ENCODE measurements at regions not wholly inside any gene's neighbourhood (a gene's known extent, or its start where the extent isn't known, plus 50 kb on each side); places are given as distances from the start of the nearest gene placed in this dataset.

DNA sequence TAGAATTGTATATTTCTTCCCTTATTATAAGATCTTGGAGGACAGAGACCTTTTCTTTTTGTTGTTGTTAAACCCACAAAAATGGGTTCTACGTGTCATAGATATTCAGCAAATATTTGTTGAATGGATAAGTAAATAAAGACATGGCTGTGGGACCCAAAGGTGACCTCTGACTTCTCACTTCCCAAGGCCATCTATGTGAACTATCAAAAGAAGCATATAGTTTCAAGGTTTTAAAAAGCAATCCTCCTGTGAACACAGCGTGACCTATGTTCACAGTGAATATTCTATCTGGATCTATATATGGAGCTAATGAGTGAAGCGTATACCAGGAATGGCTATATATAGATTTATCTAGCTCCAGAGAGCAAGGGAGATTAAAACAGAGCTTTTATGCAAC, 312.8 kb upstream of the C11orf87 start:
- in situ Hi-C loops (cut with MboI; ENCODE audit: low pct_unique_long_range_greater_than_20kb, low sequenced_read_pairs, unreplicated experiment), result no loop called here
- TF ChIP-seq, protein P1, sequence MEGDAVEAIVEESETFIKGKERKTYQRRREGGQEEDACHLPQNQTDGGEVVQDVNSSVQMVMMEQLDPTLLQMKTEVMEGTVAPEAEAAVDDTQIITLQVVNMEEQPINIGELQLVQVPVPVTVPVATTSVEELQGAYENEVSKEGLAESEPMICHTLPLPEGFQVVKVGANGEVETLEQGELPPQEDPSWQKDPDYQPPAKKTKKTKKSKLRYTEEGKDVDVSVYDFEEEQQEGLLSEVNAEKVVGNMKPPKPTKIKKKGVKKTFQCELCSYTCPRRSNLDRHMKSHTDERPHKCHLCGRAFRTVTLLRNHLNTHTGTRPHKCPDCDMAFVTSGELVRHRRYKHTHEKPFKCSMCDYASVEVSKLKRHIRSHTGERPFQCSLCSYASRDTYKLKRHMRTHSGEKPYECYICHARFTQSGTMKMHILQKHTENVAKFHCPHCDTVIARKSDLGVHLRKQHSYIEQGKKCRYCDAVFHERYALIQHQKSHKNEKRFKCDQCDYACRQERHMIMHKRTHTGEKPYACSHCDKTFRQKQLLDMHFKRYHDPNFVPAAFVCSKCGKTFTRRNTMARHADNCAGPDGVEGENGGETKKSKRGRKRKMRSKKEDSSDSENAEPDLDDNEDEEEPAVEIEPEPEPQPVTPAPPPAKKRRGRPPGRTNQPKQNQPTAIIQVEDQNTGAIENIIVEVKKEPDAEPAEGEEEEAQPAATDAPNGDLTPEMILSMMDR (IDR thresholded peaks at IDR 0.05; ENCODE audit: extremely low read depth, insufficient read depth, missing control alignments), result no peak
- DNase-seq (ENCODE audit: low spot score), result no peak

DNA sequence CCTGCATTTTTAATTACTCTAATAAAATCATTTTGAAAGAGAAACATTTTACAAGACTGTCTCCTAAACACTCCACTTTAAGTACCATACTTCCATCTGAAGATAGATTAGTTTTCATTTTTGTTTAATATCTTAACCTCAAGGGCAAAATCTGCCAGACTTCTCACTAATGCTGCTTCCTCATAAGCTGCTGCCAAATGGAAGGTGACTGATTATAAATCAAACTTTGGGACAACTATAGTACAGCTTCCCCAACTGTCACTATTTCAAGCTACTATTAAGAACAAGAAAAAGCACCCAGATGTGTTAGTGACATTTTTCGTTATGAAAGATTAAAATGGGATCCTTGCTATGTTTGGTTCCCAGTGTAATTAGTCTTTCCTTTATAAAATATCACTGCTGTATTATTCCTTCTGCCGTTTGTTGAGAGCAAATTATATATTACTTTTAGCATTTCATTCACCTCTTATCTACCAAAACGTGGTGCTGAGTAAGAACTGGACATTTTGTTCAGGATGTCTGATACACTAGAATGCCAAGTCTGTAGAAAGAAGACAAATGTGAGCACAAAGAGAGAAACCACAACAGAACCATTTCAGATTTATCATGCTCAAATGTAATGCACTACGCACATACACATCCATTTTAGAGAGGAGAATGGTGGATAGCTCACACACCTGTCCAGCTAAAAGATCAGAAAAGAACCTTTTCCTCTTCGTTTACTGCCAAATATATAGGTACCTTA, 312.2 kb upstream of the C11orf87 start:
- in situ Hi-C loops (cut with MboI; ENCODE audit: low pct_unique_long_range_greater_than_20kb, low sequenced_read_pairs, unreplicated experiment), result no loop called here
- TF ChIP-seq, protein P1 (IDR thresholded peaks at IDR 0.05; ENCODE audit: extremely low read depth, insufficient read depth, missing control alignments), result no peak
- no peak for DNase-seq (ENCODE audit: low spot score)

GRCh38 chr11:109112261-109112660, 309.7 kb upstream of the C11orf87 start:
- in situ Hi-C loops (cut with MboI; ENCODE audit: low pct_unique_long_range_greater_than_20kb, low sequenced_read_pairs, unreplicated experiment), result no loop called here
- TF ChIP-seq, protein P1 (IDR thresholded peaks at IDR 0.05; ENCODE audit: extremely low read depth, insufficient read depth, missing control alignments), result no peak
- no peak for DNase-seq (ENCODE audit: low spot score)

GRCh38 chr11:109112821-109113280, 309.1 kb upstream of the C11orf87 start:
- in situ Hi-C loops (cut with MboI; ENCODE audit: low pct_unique_long_range_greater_than_20kb, low sequenced_read_pairs, unreplicated experiment), result no loop called here
- TF ChIP-seq, protein P1 (IDR thresholded peaks at IDR 0.05; ENCODE audit: extremely low read depth, insufficient read depth, missing control alignments), result no peak
- no peak for DNase-seq (ENCODE audit: low spot score)

- in situ Hi-C loops (cut with MboI; ENCODE audit: low pct_unique_long_range_greater_than_20kb, low sequenced_read_pairs, unreplicated experiment), result no loop called here
- TF ChIP-seq, protein P1 (IDR thresholded peaks at IDR 0.05; ENCODE audit: extremely low read depth, insufficient read depth, missing control alignments), result no peak
- no peak for DNase-seq (ENCODE audit: low spot score)
These were observed 301.6 kb upstream of the C11orf87 start for GRCh38 chr11:109120341-109120740.

- no peak for DNase-seq (ENCODE audit: low spot score)
- in situ Hi-C loops (cut with MboI; ENCODE audit: low pct_unique_long_range_greater_than_20kb, low sequenced_read_pairs, unreplicated experiment), result no loop called here
- TF ChIP-seq, protein P1 (IDR thresholded peaks at IDR 0.05; ENCODE audit: extremely low read depth, insufficient read depth, missing control alignments), result no peak
These were observed 300.6 kb upstream of the C11orf87 start for GRCh38 chr11:109121173-109121932.
